ENCODE measurements at regions not wholly inside any gene's neighbourhood (a gene's known extent, or its start where the extent isn't known, plus 50 kb on each side); places are given as distances from the start of the nearest gene placed in this dataset.
"Not testable (repeated sequence)": the region's sequence is repeated elsewhere in the genome, so short reads cannot be mapped to it uniquely, and the experiment has no call there.

GRCh38 chr2:87093252-87093651 is 71.6 kb upstream of the PLGLB1 start:
- DNase-seq; H3K4me3 ChIP-seq (ENCODE audit: low read depth, low read length); H3K36me3 ChIP-seq (ENCODE audit: control insufficient read depth, insufficient read depth, low read length); H3K4me1 ChIP-seq; H3K9me3 ChIP-seq; CTCF ChIA-PET; H3K27me3 ChIP-seq (replicated peaks; ENCODE audit: control insufficient read depth, insufficient read depth, low read length); intact Hi-C loops (cut with micrococcal nuclease; ENCODE audit: unreplicated experiment); POLR2A ChIA-PET; H3K36me3 Mint-ChIP-seq (ENCODE audit: insufficient read depth, unreplicated experiment); H3K4me1 Mint-ChIP-seq (ENCODE audit: low read depth, unreplicated experiment); H3K27me3 Mint-ChIP-seq (ENCODE audit: insufficient read depth, unreplicated experiment); H3K27ac Mint-ChIP-seq (ENCODE audit: unreplicated experiment); BruUV-seq (replicated peaks); H3K4me3 Mint-ChIP-seq (ENCODE audit: unreplicated experiment): not testable (repeated sequence)
- H3K9me3 Mint-ChIP-seq (ENCODE audit: unreplicated experiment): peaks cover 11% of the 10 kb centered on the region

DNA sequence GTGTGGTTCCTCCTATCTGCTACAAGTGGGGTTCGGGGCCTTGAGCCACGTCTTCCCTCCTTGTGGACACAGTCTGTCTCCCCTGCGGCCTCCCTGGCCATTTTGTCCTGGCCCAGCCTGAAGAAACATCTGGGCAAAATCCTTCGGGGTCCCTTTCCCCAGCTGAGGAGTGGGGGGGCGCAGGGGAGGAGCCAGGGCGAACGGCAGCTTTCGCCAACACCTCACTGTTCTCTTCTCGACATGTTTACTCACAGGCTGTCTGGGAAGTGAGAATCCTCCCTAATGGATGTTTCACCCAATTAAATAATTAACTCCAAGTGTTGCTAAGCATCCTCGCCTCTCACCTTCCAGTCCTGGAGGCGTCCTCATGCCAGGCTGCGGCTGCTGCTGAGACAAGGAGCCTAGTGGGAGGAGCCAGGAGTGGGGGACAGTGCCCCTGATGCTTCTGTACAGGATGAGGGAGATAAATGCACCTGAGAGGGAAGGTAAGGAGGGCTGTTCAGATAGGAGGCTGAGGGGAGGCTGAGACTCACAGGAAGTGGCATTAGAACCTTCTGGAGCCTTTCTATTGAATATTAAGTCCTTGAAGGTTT is 72.4 kb upstream of the PLGLB1 start:
- H3K36me3 Mint-ChIP-seq (ENCODE audit: insufficient read depth, unreplicated experiment); intact Hi-C loops (cut with micrococcal nuclease; ENCODE audit: unreplicated experiment); H3K4me3 Mint-ChIP-seq (ENCODE audit: unreplicated experiment): not testable (repeated sequence)

GRCh38 chr2:87095804-87096203 is 74.2 kb upstream of the PLGLB1 start:
- CTCF ChIA-PET: not testable (repeated sequence)
- peaks cover 11% of the 10 kb centered on the region for H3K9me3 Mint-ChIP-seq (ENCODE audit: unreplicated experiment)

More for the DNA sequence above, 72.4 kb upstream of the PLGLB1 start:
- DNase-seq; H3K4me1 ChIP-seq; H3K36me3 ChIP-seq (ENCODE audit: control insufficient read depth, insufficient read depth, low read length); H3K27me3 Mint-ChIP-seq (ENCODE audit: insufficient read depth, unreplicated experiment); H3K27me3 ChIP-seq (replicated peaks; ENCODE audit: control insufficient read depth, insufficient read depth, low read length); BruUV-seq (replicated peaks); H3K4me3 ChIP-seq (ENCODE audit: low read depth, low read length); H3K27ac Mint-ChIP-seq (ENCODE audit: unreplicated experiment); H3K9me3 ChIP-seq; POLR2A ChIA-PET; CTCF ChIA-PET; H3K4me1 Mint-ChIP-seq (ENCODE audit: low read depth, unreplicated experiment): not testable (repeated sequence)
- peaks cover 11% of the 10 kb centered on the region for H3K9me3 Mint-ChIP-seq (ENCODE audit: unreplicated experiment)

DNA sequence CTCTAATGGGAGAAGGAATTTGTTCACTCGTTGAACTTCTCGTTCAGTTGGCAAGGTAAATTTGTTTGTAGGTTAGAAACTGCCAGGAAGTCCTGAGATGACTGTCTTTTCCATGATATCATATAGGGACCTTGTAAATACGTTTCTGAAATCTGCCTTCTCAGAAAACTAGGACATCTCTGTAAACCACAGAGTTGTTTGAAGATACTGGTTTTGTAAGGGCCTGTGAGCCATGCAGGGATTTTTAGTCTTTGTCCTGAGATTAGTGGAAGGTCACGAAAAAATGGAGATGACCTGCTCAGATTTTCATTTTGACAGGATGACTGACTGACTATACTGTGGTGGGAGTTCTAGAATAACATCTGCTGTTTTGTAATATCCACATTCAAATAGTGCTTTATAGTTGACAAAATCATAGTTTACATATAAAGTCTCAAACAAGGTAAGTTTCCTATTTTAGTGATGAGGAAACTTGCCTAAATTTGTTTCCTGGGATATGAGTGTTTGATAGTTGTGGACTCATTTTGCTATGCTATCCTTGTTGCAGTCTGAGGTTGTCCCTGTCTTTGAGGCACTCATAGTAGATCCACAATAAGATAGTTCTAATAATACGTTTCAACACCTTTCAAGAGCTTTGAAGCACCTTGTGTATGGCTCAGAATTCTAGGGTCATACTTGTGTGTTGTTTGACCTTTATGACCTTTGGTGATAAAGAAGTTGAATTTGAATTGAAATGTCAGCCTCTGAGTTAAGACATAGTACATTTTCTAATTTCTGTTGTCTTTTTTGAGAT is 107.3 kb upstream of the PLGLB1 start:
- H3K4me3 ChIP-seq (ENCODE audit: low read depth, low read length); intact Hi-C loops (cut with micrococcal nuclease; ENCODE audit: unreplicated experiment); H3K9me3 ChIP-seq; CTCF ChIA-PET; H3K36me3 Mint-ChIP-seq (ENCODE audit: insufficient read depth, unreplicated experiment); H3K27ac Mint-ChIP-seq (ENCODE audit: unreplicated experiment); POLR2A ChIA-PET; H3K4me1 Mint-ChIP-seq (ENCODE audit: low read depth, unreplicated experiment); H3K9me3 Mint-ChIP-seq (ENCODE audit: unreplicated experiment); DNase-seq; H3K4me1 ChIP-seq; BruUV-seq (replicated peaks); H3K27me3 Mint-ChIP-seq (ENCODE audit: insufficient read depth, unreplicated experiment); H3K4me3 Mint-ChIP-seq (ENCODE audit: unreplicated experiment); H3K27me3 ChIP-seq (replicated peaks; ENCODE audit: control insufficient read depth, insufficient read depth, low read length); H3K36me3 ChIP-seq (ENCODE audit: control insufficient read depth, insufficient read depth, low read length): not testable (repeated sequence)

More at GRCh38 chr2:87095804-87096203, 74.2 kb upstream of the PLGLB1 start:
- H3K4me1 Mint-ChIP-seq (ENCODE audit: low read depth, unreplicated experiment); intact Hi-C loops (cut with micrococcal nuclease; ENCODE audit: unreplicated experiment); H3K36me3 ChIP-seq (ENCODE audit: control insufficient read depth, insufficient read depth, low read length); H3K4me3 ChIP-seq (ENCODE audit: low read depth, low read length); H3K27ac Mint-ChIP-seq (ENCODE audit: unreplicated experiment); H3K4me3 Mint-ChIP-seq (ENCODE audit: unreplicated experiment); H3K36me3 Mint-ChIP-seq (ENCODE audit: insufficient read depth, unreplicated experiment); BruUV-seq (replicated peaks); H3K4me1 ChIP-seq; H3K27me3 Mint-ChIP-seq (ENCODE audit: insufficient read depth, unreplicated experiment); H3K9me3 ChIP-seq; H3K27me3 ChIP-seq (replicated peaks; ENCODE audit: control insufficient read depth, insufficient read depth, low read length): not testable (repeated sequence)
- POLR2A ChIA-PET: interaction anchor here (0.6 kb wide), 1 partner anchor 131 kb away, joined by 6 read pairs; no protein-coding TSS in a partner anchor
- DNase-seq: peak in 1 of 2 experiments; percentile 7

GRCh38 chr2:87132577-87132976 is 110.9 kb upstream of the PLGLB1 start:
- H3K36me3 ChIP-seq (ENCODE audit: control insufficient read depth, insufficient read depth, low read length); POLR2A ChIA-PET; H3K27me3 Mint-ChIP-seq (ENCODE audit: insufficient read depth, unreplicated experiment); intact Hi-C loops (cut with micrococcal nuclease; ENCODE audit: unreplicated experiment); BruUV-seq (replicated peaks); H3K27me3 ChIP-seq (replicated peaks; ENCODE audit: control insufficient read depth, insufficient read depth, low read length); H3K4me3 Mint-ChIP-seq (ENCODE audit: unreplicated experiment); H3K4me3 ChIP-seq (ENCODE audit: low read depth, low read length); H3K4me1 ChIP-seq; H3K4me1 Mint-ChIP-seq (ENCODE audit: low read depth, unreplicated experiment); H3K27ac Mint-ChIP-seq (ENCODE audit: unreplicated experiment); DNase-seq; CTCF ChIA-PET; H3K36me3 Mint-ChIP-seq (ENCODE audit: insufficient read depth, unreplicated experiment); H3K9me3 Mint-ChIP-seq (ENCODE audit: unreplicated experiment); H3K9me3 ChIP-seq: not testable (repeated sequence)

GRCh38 chr2:87151835-87152493 is 130.3 kb upstream of the PLGLB1 start:
- TSS peak; percentile 17 for BruUV-seq (replicated peaks)
- intact Hi-C loops (cut with micrococcal nuclease; ENCODE audit: unreplicated experiment); H3K27me3 ChIP-seq (replicated peaks; ENCODE audit: control insufficient read depth, insufficient read depth, low read length); H3K36me3 ChIP-seq (ENCODE audit: control insufficient read depth, insufficient read depth, low read length); H3K9me3 Mint-ChIP-seq (ENCODE audit: unreplicated experiment); POLR2A ChIA-PET; H3K27me3 Mint-ChIP-seq (ENCODE audit: insufficient read depth, unreplicated experiment); H3K27ac Mint-ChIP-seq (ENCODE audit: unreplicated experiment); H3K9me3 ChIP-seq; CTCF ChIA-PET; H3K36me3 Mint-ChIP-seq (ENCODE audit: insufficient read depth, unreplicated experiment); H3K4me1 Mint-ChIP-seq (ENCODE audit: low read depth, unreplicated experiment); DNase-seq; H3K4me3 ChIP-seq (ENCODE audit: low read depth, low read length); H3K4me1 ChIP-seq; H3K4me3 Mint-ChIP-seq (ENCODE audit: unreplicated experiment): not testable (repeated sequence)

DNA sequence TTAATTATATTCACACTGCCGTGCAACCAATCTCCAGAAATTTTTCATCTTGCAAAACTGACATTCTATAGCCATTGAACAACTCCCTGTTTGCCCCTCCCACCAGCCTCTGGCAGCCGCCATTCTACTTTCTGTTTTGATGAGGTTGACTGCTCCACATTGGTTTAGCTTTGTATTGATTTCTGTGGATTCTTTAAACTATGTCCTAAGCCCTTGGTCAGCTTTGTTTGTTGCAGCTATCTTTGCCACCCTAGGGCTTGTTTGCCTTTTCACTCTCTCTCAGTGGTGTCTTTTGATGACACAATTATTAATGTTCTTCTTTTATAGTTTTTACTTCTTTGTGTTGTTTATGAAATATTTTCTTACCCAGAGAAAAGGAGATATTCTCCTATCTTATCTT is 152.8 kb upstream of the PLGLB1 start:
- H3K27me3 Mint-ChIP-seq (ENCODE audit: insufficient read depth, unreplicated experiment); BruUV-seq (replicated peaks); CTCF ChIA-PET; H3K36me3 ChIP-seq (ENCODE audit: control insufficient read depth, insufficient read depth, low read length); H3K9me3 Mint-ChIP-seq (ENCODE audit: unreplicated experiment); DNase-seq; intact Hi-C loops (cut with micrococcal nuclease; ENCODE audit: unreplicated experiment); H3K27me3 ChIP-seq (replicated peaks; ENCODE audit: control insufficient read depth, insufficient read depth, low read length); H3K27ac Mint-ChIP-seq (ENCODE audit: unreplicated experiment); H3K36me3 Mint-ChIP-seq (ENCODE audit: insufficient read depth, unreplicated experiment); H3K9me3 ChIP-seq; H3K4me3 ChIP-seq (ENCODE audit: low read depth, low read length); H3K4me1 Mint-ChIP-seq (ENCODE audit: low read depth, unreplicated experiment); H3K4me3 Mint-ChIP-seq (ENCODE audit: unreplicated experiment); H3K4me1 ChIP-seq; POLR2A ChIA-PET: not testable (repeated sequence)
